Thyroid gland (tissue), 4 donors: ENCODE measurements at regions not wholly inside any gene's neighbourhood (a gene's known extent, or its start where the extent isn't known, plus 50 kb on each side); places are given as distances from the start of the nearest gene placed in this dataset.

ENCODE experiments used
- DNase-seq, 2 donors: peaks; one replicate each; pipeline ENCODE4 v3.0.0-alpha.2; 2019
- H3K27ac ChIP-seq, 3 donors: fragments of 200-600 bp; sonication (generic); 1 replicate in 2 of 3; 2 replicates in 1 of 3; pipeline ENCODE4 v1.5.1; 2016 to 2019; ENCODE audit warnings: mild to moderate bottlenecking in 1 of 3, moderate library complexity in 1 of 3
- H3K27me3 ChIP-seq: fragments of 200-600 bp; sonication (generic); one replicate; pipeline ENCODE4 v1.5.1; 2019
- H3K36me3 ChIP-seq, 2 donors: fragments of 200-600 bp; sonication (generic); one replicate each; pipeline ENCODE4 v1.5.1; 2016 to 2019
- H3K4me1 ChIP-seq, 2 donors: fragments of 200-600 bp; sonication (generic); one replicate each; pipeline ENCODE4 v1.5.1; 2017 to 2019
- H3K4me3 ChIP-seq, 3 donors: fragments of 200-600 bp; sonication (generic); replicated peaks in 1 of 3; 1 replicate in 2 of 3; 2 replicates in 1 of 3; pipeline ENCODE4 v1.5.1; 2016; ENCODE audit warnings: mild to moderate bottlenecking in 1 of 3
- H3K9me3 ChIP-seq: fragments of 200-600 bp; sonication (generic); one replicate; pipeline ENCODE4 v1.5.1; 2017
- CTCF ChIP-seq, 6 experiments: fragments of 200-600 bp in 3 of 6; fragments of 450-650 bp in 3 of 6; sonication (generic) in 3 of 6; IDR thresholded peaks; one replicate each; pipeline ENCODE4 v1.5.1; 2016 to 2019; ENCODE audit warnings: antibody characterized with exemption in 6 of 6, mild to moderate bottlenecking in 2 of 6, inconsistent platforms in 1 of 6, moderate library complexity in 1 of 6
- POLR2A ChIP-seq, 2 donors: fragments of 450-650 bp; IDR thresholded peaks; one replicate each; pipeline ENCODE4 v1.6.1; 2017; ENCODE audit warnings: antibody characterized with exemption in 2 of 2, mild to moderate bottlenecking in 2 of 2, moderate library complexity in 1 of 2
- WGBS, 2 donors: methylation state at CpG; one replicate each; pipeline ENCODE4 v1.1.5; 2017; 5-methylcytosine and 5-hydroxymethylcytosine counted together
- intact Hi-C: fragments of 100-400 bp; cut with DNase I; formaldehyde crosslinking; loops from one replicate; pipeline ENCODE4 v1.15.1; 2023

- TF ChIP-seq POLR2A (IDR thresholded peaks at IDR 0.05) (no peak), CTCF (IDR thresholded peaks at IDR 0.05) (no peak)
- no peaks in the 10 kb centered on the region for H3K36me3 ChIP-seq
- whole genome bisulfite sequencing, 2 donors: 78 to 82% methylated on average over 15 of the region's 15 CpGs
- no peak for DNase-seq
- no peaks in the 10 kb centered on the region for H3K9me3 ChIP-seq
- no peaks in the 10 kb centered on the region for H3K27me3 ChIP-seq
- intact Hi-C loops: no loop called here
- peaks cover 0 to 4% of the 10 kb centered on the region in 2 donors for H3K4me1 ChIP-seq
- H3K27ac ChIP-seq: no peak overlapping the region
- no peak overlapping the region for H3K4me3 ChIP-seq
Measured at GRCh38 chr7:142353147-142354060, 95.5 kb upstream of the PRSS58 start.

GRCh38 chr7:142352543-142352942, 94.7 kb upstream of the PRSS58 start:
- TF ChIP-seq POLR2A (IDR thresholded peaks at IDR 0.05) (no peak), CTCF (IDR thresholded peaks at IDR 0.05) (no peak)
- no peak for DNase-seq
- intact Hi-C loops: no loop called here
- Histone ChIP-seq H3K27ac (no peak overlapping the region), H3K36me3 (no peaks in the 10 kb centered on the region), H3K9me3 (no peaks in the 10 kb centered on the region), H3K4me1 (no peaks in the 10 kb centered on the region), H3K27me3 (no peaks in the 10 kb centered on the region), H3K4me3 (no peak overlapping the region)
- 78 to 85% methylated on average over 9 of the region's 9 CpGs for WGBS, 2 donors

GRCh38 chr7:142351145-142351544, 93.3 kb upstream of the PRSS58 start:
- Histone ChIP-seq H3K4me3 (no peak overlapping the region), H3K4me1 (no peaks in the 10 kb centered on the region), H3K36me3 (no peaks in the 10 kb centered on the region), H3K9me3 (no peaks in the 10 kb centered on the region), H3K27ac (no peak overlapping the region), H3K27me3 (no peaks in the 10 kb centered on the region)
- 89 to 94% methylated on average over 5 of the region's 5 CpGs for WGBS, 2 donors
- intact Hi-C loops: no loop called here
- TF ChIP-seq CTCF (IDR thresholded peaks at IDR 0.05) (no peak), POLR2A (IDR thresholded peaks at IDR 0.05) (no peak)
- no peak for DNase-seq

- no peaks in the 10 kb centered on the region for H3K9me3 ChIP-seq
- no peak overlapping the region for H3K27ac ChIP-seq
- no peak for DNase-seq
- TF ChIP-seq POLR2A (IDR thresholded peaks at IDR 0.05): no peak
- TF ChIP-seq CTCF (IDR thresholded peaks at IDR 0.05): no peak
- intact Hi-C loops: no loop called here
- H3K36me3 ChIP-seq: no peaks in the 10 kb centered on the region
- 90 to 91% methylated on average over 14 to 15 of the region's 15 CpGs for WGBS, 2 donors
- no peaks in the 10 kb centered on the region for H3K27me3 ChIP-seq
- H3K4me1 ChIP-seq: no peaks in the 10 kb centered on the region
- H3K4me3 ChIP-seq: no peak overlapping the region
Measured at GRCh38 chr7:142349670-142350405, 92.0 kb upstream of the PRSS58 start.

GRCh38 chr7:142348921-142349405, 91.1 kb upstream of the PRSS58 start:
- Histone ChIP-seq H3K36me3 (no peaks in the 10 kb centered on the region), H3K9me3 (no peaks in the 10 kb centered on the region), H3K27me3 (no peaks in the 10 kb centered on the region), H3K4me3 (no peak overlapping the region), H3K4me1 (no peaks in the 10 kb centered on the region), H3K27ac (no peak overlapping the region)
- DNase-seq: no peak
- TF ChIP-seq CTCF (IDR thresholded peaks at IDR 0.05) (no peak), POLR2A (IDR thresholded peaks at IDR 0.05) (no peak)
- WGBS, 2 donors: 78% methylated on average over 6 of the region's 6 CpGs
- intact Hi-C loops: no loop called here
